COLO829 (cell line): ENCODE measurements at regions not wholly inside any gene's neighbourhood (a gene's known extent, or its start where the extent isn't known, plus 50 kb on each side); places are given as distances from the start of the nearest gene placed in this dataset.
"Not testable (repeated sequence)": the region's sequence is repeated elsewhere in the genome, so short reads cannot be mapped to it uniquely, and the experiment has no call there.

Experiments used
- DNase-seq: peaks from one replicate; pipeline ENCODE4 v3.0.0; 2012; ENCODE audit warnings: low spot score

- DNase-seq, result no peak
Observed at GRCh38 chr18:68229351-68229750, 485.6 kb downstream of the TMX3 start.

DNA sequence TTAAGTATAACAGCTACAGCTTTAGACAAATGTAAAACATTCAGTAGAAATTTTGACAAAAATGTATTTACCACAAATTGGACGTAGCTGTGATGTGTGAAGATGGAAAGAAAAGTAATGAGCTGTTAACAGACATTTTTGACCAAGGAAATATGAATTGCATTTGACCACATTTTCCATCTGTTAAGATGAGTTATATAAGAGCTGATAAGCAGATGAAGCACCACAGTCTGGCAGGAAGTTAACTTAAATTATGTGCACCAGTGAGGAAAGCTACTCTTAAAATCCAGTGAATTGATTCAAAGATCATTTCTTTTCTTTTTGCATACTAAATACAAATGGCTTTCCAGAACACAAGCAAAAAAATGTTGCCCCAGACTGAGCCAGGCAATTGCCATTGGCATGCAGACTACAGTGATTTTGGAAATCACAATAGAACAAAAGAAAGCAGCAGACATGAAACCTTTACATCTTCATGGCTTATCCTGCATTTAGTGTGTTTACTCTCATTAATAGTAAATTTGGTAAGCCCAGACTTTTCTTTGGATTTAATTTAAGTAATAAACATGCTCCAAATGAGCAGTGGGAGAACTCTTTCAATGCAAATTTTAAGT lies 493.7 kb downstream of the TMX3 start:
- no peak for DNase-seq

DNA sequence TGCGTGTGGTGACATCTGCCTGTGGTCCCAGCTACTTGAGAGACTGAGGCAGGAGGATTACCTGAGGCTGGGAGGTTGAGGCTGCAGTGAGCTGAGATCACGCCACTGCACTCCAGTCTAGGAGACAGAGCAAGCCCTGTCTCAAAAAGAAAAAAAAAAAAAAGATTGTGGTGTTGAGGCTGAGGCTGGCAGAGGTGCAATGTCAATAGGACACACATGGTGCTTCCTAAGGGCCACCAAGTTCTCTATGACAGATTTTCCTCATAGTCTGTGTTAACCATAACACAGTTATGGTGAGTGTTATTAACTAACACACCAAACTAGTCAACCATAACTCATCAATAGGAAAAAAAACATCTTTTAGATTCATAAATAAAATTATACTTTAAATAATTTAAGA lies 494.4 kb downstream of the TMX3 start:
- no peak for DNase-seq

DNA sequence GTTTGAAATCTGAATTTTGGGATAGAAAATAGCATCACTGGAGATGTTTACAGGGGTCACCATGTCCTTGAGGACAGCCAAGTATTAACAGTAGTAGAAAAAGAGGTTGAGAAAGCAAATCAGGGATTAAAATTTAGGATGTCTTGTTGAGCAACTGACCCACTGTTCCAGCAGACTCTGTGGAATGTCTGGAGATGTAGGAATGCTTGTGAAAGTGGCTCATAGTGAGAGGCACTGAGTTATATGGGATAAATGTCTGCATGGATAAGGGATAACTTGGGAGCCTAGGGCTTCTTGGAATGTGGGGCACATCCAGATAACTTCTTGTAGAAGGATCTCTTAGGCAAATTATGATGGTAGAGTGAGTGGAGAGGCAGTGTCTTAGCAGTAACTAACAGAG lies 495.0 kb downstream of the TMX3 start:
- no peak for DNase-seq

GRCh38 chr18:68219274-68219673 lies 495.6 kb downstream of the TMX3 start:
- DNase-seq, result no peak

DNA sequence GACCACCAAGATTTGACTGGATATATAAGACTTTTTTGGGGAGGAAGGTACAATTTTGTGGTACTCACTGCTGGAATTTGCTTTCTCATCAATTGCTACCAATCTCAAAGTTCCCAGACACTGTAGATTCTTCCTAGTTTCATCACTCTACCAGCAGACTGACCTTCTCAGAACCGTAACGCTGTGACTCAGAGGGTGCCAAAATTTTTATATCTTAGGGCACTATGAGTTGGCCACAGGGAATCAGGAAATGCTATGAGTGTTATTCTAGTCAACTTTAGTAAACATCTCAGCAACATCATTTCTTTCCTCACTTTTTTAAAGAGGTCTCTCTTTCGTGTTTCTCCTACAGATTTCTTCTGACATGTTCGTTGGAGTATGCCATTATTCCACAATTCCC lies 499.0 kb downstream of the TMX3 start:
- DNase-seq, result no peak

DNA sequence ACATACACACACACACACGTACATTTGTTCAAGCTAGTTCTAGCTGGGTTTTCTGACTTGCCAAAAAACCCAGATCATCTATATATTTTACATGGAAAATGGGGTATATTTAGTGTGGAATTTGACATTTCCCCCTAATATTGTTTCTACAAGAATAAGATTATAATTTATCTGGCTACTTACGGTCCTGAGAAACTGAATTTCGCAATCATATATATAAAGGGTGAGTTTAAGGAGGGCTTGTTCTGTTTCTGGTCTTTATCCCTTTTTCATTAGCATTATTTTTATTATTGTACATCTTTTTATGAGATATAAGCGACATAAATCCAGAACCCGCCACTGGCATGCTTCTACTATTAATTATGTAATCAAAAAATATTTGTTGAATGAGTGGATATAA lies 528.9 kb downstream of the TMX3 start:
- DNase-seq, result no peak

DNA sequence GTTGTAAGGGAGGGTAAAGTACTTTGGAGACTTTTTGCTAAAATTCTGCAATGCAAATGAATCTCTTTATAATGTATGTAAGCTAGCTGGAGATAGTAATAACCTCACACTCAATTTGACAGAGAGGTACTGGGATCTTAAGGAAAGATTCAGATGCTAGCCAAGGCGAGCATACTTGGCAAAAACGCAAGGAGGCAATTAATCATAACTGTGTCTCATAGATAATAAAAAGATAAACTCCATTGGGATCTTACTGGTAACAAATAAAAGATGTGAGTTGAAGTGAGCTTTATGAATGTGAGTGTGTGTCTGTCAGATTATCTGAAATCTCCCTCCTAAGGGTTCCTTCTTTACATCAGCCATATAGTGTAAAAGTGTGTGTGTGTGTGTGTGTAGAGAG lies 533.0 kb downstream of the TMX3 start:
- no peak for DNase-seq

- no peak for DNase-seq
Observed at GRCh38 chr18:68179811-68180210, 535.1 kb downstream of the TMX3 start.

DNA sequence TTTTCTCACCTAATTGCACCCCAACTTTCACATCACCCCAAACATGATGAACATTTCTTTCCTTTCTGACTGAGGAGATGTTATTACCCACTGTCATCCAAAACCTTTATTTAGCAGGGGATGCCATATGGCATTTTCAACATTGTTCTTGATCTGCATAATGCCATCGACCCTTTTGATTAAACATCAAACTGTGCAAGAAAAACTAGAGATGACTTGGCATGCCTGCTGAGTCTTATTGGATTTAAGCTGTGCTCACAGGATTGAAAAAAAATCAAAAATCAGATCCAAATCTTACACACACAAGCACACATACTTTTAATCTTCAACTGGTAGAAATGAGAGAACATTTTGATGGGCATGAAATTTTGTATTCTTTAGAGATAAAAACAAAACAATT lies 536.0 kb downstream of the TMX3 start:
- no peak for DNase-seq

DNA sequence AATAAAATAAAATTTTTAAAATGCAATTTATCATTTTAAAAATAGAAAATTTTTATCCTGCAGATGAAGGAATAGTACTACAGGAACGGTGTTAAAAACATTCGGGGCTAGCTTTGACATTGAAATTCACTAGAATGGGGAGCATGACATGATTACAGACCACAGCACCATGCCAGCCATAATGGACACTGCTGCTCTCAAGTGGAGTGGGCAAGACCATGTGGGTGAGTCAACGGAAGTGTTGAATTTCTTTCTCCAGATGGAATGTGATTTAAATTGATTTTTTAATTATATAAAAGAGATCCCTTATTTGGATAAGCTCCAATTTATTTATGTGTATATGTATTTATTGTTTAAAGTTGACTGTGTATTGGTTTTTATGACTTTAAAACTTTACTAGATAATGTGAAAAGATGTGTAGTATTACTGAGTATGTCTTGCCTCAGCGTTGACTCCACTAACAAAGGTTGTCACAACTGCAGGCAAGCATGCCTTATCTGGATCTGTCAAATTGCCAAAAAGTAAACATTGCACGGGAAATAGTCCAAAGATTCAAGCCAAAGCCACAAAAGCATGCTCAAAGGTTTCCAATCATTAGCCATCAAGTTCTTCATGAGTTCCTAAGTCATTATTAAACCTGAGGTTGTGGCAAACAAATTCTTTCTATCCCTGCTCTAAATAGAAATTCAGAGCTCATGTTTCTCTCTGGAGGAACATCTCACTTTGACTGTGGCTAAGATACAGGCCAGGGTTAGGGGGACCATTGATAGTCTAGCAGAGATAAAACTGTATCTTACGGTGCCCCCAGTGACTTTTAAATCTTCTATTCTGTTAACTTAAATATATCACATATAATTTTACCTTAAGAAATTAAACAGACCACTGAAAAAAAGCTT lies 536.9 kb downstream of the TMX3 start:
- no peak for DNase-seq

DNA sequence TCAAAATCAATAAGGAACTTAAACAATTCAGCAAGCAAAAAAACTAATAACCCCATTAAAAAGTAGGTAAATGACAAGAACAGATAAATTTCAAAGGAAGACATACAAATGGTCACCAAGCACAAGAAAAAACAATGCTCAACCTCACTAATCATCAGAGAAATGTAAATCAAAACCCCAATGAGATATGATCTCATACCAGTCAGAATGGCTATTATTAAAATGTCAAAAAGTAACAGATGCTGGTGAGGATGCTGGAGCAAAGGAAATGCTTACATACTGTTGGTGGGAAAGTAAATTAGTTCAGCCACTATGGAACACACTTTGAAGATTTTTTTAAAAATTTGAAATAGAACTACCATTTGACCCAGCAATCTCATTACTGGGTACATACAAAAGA lies 538.0 kb downstream of the TMX3 start:
- DNase-seq, result no peak

DNA sequence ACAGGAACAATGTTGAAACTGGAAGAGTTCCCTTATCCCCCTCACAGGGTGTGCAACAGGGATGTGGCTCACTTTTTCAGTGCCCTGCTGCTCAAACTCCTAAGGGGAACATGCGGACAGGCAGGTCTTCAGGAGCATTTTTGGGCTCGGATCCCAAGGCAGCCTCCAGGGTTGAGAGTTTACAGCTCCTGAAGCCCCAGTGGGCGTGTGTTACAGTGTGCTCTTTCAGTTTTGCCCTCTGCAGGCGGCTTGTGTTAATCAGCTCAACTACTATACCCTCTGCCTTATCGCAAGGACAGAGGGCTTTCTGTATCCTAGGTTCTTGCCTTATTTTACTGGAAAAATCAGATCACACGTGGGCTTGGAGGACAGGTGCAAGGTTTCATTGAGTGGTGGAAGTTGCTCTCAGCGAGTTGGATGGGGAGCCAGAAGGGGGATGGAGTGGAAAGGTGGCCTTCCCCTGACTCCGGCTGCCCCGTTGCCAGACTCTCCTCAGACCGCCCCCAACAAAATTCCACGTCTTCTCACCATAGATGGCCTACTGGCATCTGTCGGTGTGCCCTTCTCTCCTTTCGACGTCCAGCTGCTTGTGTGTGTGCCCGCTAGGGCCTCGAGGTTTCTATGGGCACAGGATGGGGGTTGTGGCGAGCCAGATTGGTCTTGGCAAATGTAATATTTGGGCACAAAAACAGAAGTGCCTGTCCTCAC lies 541.9 kb downstream of the TMX3 start:
- DNase-seq, result no peak

- DNase-seq, result no peak
Observed at GRCh38 chr18:68164909-68165308, 550.0 kb downstream of the TMX3 start.

GRCh38 chr18:68153821-68154220 lies 561.1 kb downstream of the TMX3 start:
- not testable (repeated sequence) for DNase-seq

GRCh38 chr18:68152770-68153169 lies 562.1 kb downstream of the TMX3 start:
- no peak for DNase-seq

DNA sequence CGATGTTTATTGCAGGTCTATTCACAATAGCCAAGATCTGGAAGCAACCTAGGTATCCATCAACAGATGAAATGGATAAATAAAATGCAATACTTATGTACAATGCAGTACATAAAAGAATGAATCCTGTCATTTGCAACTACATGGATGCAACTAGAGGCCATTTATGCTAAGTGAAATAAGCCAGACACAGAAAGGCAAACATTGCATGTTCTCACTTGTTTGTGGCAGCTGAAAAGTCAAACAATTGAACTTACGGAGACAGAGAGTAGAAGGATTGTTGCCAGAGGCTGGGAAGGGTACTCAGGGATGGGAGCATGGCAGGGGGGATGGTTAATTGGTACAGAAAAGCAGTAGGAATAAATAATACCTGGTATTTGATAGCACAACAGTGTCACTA lies 563.9 kb downstream of the TMX3 start:
- no peak for DNase-seq

DNA sequence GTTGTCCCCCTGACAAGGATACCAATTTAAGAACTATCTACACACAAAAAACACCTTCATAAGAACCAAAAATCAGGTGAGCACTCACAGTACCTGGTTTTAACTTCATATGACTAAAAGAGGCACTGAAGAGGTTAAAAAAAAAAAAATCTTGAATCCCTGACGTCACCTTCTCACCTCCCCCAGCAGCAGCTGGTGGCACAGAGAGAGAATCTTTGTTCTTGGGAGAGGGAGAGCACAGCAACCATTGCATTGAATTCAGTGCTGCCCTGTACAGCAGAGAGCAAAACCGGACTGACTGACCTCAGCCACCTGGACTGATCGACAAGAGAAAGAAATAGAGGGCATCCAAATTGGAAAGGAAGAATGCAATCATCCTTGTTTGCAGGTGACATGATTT lies 566.0 kb downstream of the TMX3 start:
- DNase-seq, result no peak

- no peak for DNase-seq
Observed at GRCh38 chr18:68147728-68148127, 567.2 kb downstream of the TMX3 start.

DNA sequence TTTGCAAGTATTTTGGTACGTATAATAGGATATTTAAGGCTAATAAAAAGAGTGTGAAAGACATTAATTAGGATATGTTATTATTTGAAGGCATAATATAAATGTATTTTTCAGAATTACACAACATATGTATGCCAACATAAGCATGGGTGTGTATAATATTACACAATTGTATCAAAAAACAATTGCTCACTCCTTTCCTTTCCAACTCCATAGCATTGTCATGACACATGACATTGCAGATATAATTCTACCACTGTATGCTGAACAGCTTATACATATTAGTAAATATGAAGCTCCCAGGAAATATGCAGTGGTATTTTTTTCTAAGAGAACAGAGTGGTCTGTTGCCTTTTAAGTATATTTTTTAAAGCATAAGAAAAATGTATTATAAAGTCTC lies 593.1 kb downstream of the TMX3 start:
- DNase-seq, result no peak

- peak; percentile 1 for DNase-seq
Observed at GRCh38 chr18:68121308-68121707, 593.6 kb downstream of the TMX3 start.

- DNase-seq, result no peak
Observed at GRCh38 chr18:68114989-68115388, 598.5 kb upstream of the DSEL start.

- DNase-seq, result no peak
Observed at GRCh38 chr18:68104036-68104435, 587.5 kb upstream of the DSEL start.
